SK-N-SH (cell line): ENCODE measurements at regions not wholly inside any gene's neighbourhood (a gene's known extent, or its start where the extent isn't known, plus 50 kb on each side); places are given as distances from the start of the nearest gene placed in this dataset.

Experiments
- CHD2 ChIP-seq: fragments of 150-350 bp; IDR thresholded peaks from 2 replicates; pipeline ENCODE4 v1.6.1; 2018; ENCODE audit warnings: low read length; ENCODE audit not compliant: partially characterized antibody
- CTCF ChIP-seq: fragments of 200-600 bp; sonication (generic); IDR thresholded peaks from 2 replicates; pipeline ENCODE4 v1.6.1; 2017; ENCODE audit warnings: antibody characterized with exemption, mild to moderate bottlenecking, moderate library complexity
- EP300 ChIP-seq, 2 experiments: IDR thresholded peaks; 2 replicates each; pipeline versions ENCODE4 v1.4.0 to v1.6.1; 2012; ENCODE audit warnings: borderline replicate concordance in 1 of 2, low read depth in 1 of 2, low read length in 1 of 2
- FOXM1 ChIP-seq: IDR thresholded peaks from 2 replicates; pipeline ENCODE4 v1.4.0; 2012; ENCODE audit warnings: low read depth, mild to moderate bottlenecking
- POLR2AphosphoS5 ChIP-seq: IDR thresholded peaks from 2 replicates; pipeline ENCODE4 v1.6.1; 2012; ENCODE audit warnings: low read depth, low read length
- RAD21 ChIP-seq: IDR thresholded peaks from 2 replicates; pipeline ENCODE4 v1.6.1; 2012; ENCODE audit warnings: mild to moderate bottlenecking, low read length

- TF ChIP-seq FOXM1 (no peak), CHD2 (no peak), RAD21 (no peak), POLR2AphosphoS5 (no peak), CTCF (no peak), EP300 (IDR thresholded peaks at IDR 0.05; ENCODE audit: borderline replicate concordance in 1 of 2, low read depth in 1 of 2, low read length in 1 of 2) (no peak)
Measured at GRCh38 chr1:30283199-30283962, 440.0 kb downstream of the MATN1 start.
